NCI-H1092 treated with DMSO at 0.1 percent for 48 hours (cell line): ENCODE measurements at regions not wholly inside any gene's neighbourhood (a gene's known extent, or its start where the extent isn't known, plus 50 kb on each side); places are given as distances from the start of the nearest gene placed in this dataset.

Experiments
- DNase-seq: peaks from one replicate; lab custom pipeline; 2025; lab: John Stamatoyannopoulos, UW

- DNase-seq = peak; percentile 13
Observed at GRCh38 chr4:56086073-56086541, 137.4 kb downstream of the CEP135 start.

- no peak for DNase-seq
Observed at GRCh38 chr4:56085275-56085674, 136.5 kb downstream of the CEP135 start.

- DNase-seq = no peak
Observed at GRCh38 chr4:56084851-56085250, 136.1 kb downstream of the CEP135 start.
